T-helper 2 cell (primary cell): ENCODE measurements at regions not wholly inside any gene's neighbourhood (a gene's known extent, or its start where the extent isn't known, plus 50 kb on each side); places are given as distances from the start of the nearest gene placed in this dataset.

Source experiments
- DNase-seq, 5 experiments: peaks; one replicate each; pipeline versions ENCODE4 v3.0.0 to v3.0.0-alpha.2; 2012 to 2022

DNA sequence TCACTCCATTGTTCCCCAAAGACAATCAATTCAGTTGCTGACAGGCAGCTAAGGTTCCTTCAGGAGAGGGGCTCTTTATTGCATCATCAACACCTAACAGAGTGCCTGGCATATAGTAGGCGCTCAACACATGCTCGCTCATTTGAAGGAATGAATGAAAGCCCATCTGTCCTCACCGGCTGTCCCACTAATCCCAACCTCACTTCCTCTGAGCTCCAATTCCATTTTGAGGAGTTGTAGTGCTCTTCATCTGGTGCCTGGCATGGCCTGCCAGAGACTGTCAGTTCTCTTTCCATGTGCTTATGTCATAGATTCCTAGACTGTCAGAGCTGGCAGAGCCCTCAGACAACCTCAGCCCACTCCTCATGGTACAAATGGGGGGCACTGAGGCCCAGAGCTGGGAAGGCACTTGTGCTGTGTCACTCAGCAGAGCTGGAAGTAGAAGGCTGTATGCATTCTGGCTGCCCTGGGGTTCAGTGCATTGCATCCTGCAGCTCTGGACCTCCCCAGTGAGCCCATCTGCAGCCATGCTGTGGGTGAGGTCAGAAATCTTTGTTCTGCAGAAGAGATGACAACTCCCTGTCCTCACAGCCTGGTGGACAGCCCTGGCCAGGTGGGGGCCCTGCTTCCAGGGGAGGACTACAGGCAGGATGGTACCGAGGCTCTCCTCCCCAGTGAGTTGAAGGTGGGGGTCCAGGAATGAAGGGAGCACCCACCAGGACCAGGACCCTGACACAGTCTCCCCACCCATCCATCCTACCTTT, 134.9 kb upstream of the PJA1 start:
- DNase-seq: no peak

DNA sequence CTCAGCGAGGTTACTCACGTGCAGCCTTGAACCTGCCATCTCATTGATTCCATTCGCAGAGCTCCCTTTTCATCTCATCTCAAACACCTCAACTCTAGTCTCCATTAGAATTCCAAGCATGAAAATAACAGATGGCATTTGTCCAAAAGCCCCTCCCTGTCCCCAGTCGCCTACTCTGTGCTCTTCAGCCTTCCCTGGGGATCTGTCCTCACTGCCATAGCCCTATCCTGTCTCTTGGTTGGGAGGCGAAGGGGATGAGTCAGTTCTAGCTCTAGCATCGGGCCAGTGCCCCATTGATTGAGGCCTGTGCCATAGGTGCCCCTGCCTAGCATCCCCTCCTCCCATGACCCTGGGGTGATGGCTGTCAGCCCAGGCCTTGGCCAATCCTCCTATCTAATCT, 134.0 kb upstream of the PJA1 start:
- DNase-seq: no peak

GRCh38 chrX:69298466-69299140, 133.3 kb upstream of the PJA1 start:
- DNase-seq: no peak

DNA sequence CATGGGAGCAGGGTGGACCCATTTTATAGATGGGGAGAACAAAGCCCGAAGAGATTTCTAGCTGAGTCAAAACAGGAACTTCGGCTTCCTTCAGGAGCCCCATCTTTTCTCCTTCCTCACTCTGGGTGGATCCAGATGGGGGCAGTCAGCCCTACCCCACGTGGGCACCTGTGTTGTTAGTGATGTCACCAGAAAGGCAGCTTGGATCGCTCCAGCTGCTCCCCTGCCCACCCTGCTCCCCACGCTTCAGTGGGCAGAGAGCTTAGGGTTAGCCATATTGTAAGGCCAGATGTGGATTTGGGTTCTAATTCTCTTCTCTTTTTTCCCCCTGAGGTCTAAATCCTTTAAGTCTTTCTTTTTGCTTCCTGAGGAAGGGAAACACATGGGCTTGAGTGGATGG, 132.3 kb upstream of the PJA1 start:
- no peak for DNase-seq

DNA sequence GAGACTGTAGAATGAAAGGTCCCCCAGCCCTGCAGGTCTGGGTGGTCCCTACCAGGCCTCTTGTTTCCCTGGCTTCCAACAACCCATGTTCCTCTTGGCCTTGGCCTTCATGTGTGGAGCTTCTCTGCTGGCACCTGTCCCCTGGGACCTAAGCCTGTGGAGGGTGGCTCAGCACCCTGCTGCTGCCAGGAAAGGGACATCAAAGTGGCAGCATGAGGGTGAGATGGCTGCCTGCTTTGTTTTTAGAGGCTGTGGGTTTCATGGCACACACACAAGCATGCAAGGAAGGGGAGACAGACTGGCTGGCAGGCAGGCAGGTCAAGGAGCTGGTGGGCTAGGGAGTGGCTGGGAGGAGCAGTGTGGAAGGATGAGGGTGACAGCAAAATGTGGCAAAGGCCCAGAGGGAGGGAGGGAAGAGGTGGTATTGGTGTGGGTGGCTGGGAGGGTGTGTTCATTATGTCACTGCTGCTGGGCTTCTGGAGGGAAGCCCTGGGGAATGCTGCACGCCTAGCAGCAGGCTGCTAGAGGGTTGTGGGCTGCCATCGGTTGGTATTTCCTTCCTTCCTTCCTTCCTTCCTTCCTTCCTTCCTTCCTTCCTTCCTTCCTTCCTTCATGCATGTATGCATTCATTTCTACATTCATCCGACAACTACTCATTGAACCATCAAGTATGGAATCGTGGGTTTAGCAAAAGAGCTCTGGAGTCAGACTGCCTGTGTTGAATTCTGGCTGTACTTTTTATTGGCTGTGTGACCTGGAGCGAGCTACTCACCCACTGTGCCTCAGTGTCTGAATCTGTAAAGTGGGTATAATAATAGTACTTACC, 128.7 kb upstream of the PJA1 start:
- no peak for DNase-seq

GRCh38 chrX:69291116-69291515, 125.9 kb upstream of the PJA1 start:
- no peak for DNase-seq

DNA sequence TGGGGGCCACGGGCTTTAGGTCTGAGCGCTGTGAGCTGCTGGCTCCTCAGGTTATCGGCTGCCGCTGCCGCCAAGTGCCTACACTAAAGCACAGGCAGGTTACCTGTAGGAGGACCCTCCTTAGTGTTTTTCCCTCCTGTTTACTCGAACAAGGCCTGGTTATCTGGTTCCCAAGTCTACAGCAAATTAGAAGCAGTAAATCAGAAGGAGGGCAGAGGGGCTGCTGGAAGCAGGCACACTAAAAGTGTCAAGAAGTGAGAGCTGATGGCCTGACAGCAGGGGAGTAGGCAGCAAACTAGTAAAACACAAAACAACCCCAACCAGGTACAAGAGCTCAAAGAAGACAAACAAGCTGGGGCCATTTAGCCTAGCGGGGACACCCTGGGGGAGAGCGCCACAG, 125.0 kb upstream of the PJA1 start:
- no peak for DNase-seq

DNA sequence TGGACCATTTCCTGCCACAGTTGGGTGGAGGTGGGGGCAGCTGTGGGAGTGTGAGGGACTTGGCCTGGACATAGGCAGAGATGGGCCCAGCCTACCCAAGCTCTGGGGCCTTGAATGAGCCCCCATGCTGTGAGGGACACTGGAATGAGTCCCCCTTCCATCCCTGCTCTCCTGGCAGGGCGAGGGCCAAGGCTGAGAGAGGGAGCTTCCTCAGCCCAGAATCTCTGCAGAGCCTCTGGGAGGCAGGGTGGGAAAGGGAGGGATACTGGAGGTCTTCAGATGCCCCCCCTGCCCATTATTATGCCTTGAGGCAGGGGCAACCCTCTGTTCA, 124.5 kb upstream of the PJA1 start:
- DNase-seq: no peak

DNA sequence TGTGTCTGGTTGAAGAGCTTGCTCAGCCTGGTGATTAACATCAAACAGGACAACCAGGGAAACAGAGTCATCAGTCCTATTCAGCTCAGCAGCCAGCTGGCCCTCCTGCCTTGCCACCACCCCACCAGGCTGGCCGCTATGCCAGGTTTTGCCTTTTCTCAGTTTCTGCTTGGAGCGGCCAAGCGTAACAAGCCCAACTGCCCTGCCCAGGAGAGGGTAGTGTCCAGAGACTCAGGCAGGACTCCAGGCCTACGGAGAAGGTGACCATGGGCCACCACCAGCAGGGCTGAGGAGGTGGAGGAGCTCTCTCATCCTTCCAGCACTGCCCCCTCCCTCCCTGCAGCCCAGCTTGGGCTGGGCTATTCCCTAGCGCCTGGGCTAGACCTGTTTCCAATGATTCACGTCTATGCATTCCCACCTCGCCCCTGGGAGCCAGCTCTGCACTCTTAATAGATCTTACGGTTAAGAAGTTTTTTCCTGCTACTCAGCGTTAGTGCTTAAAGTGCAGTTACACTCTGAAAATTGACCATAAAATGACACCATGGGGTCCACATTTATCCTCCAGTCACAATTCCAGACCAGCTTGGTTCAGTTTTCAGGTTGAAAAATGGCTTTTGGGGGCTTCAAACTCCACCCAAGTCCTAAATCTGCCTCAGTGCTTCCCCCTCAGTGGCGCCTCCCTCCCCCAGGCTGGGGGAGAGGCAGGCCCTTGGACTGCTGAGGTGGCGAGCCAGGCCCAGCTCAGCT, 124.0 kb upstream of the PJA1 start:
- DNase-seq: no peak

DNA sequence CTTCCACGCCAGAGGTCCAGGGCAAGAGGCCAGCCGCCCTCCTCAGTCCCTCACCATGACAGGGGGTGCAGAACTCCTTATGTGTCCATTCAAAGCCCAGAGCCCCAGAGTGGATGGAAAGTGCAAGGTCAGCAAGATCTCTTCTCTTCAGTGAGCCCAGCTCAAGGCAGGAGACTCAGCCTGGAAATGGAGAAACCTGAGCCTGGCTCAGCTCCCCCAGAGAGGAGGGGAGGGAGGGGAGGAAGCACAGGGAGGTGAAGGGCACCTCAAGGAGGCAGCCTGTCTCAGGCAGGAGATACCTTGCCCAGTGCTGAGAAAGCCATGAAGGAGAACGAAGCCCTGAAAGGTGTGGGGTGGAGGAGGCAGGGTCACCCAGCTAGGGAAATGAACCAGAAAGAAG, 121.8 kb upstream of the PJA1 start:
- no peak for DNase-seq

DNA sequence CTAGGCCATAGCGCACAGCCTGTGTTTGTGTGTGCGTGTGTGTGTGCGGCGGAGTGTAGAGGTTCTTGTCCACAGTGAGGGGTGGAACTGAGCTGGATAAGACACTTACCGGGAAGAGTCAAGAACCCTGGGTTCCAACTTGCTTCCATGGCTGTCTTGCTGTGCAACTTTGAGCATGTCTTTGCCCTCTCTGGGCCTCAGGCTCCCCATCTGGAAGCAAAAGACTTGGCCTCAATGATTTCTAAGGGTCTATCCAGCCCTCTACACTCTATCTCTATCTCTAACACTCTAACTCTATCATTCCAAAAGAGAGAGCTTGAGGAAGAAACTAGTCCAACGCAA, 121.3 kb upstream of the PJA1 start:
- no peak for DNase-seq

GRCh38 chrX:69285881-69286564, 120.8 kb upstream of the PJA1 start:
- peak; percentile 8 to 39 (median 16) for DNase-seq

DNA sequence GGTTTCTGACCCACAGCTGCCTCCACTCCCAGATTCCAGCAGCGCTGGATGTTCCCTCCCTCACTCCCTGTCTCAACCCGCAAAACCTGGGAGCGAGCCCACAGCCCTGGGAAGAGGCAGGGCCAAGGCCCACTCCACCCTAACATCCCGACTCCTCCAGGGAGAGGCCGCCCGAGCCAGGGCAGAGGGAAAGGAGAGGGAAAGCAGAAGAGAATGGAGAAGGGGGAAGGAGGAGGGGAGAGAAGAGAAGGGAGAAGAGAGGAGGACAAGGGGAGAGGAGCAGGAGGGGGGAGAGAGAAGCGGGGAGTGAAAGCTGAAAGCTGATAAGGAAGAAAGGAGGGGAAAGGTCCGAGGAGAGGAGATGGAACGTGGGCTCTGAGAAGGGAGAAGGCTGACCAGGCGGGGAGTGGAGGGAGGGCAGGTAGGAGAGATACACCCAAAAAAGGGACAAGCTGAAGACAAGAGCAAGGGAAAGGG, 120.2 kb upstream of the PJA1 start:
- no peak for DNase-seq

DNA sequence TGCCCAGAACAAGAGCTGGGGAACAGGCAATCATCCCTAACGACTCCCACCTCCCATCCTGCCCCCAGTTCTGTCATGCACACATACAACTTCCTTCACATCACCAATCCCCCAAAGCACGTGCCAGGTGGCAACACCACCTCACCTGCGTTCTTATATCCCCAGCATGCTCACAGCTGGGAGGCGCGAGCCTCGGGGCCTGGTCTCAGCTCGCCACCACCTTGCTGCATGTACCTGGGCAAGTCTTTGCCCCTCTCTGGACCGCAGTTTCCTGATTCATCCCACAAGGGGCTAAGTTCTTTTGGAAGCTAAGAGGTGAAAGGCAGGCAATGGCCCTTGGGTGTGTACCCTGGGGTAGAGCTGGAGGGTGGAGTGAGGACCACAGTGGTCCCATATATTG, 119.2 kb upstream of the PJA1 start:
- DNase-seq: no peak

GRCh38 chrX:69282893-69283690, 117.8 kb upstream of the PJA1 start:
- no peak for DNase-seq

- DNase-seq: no peak
Observed at GRCh38 chrX:69280933-69281332, 115.7 kb upstream of the PJA1 start.

GRCh38 chrX:69279234-69279633, 114.0 kb upstream of the PJA1 start:
- DNase-seq: no peak

- no peak for DNase-seq
Observed at GRCh38 chrX:69278031-69278687, 112.9 kb upstream of the PJA1 start.

DNA sequence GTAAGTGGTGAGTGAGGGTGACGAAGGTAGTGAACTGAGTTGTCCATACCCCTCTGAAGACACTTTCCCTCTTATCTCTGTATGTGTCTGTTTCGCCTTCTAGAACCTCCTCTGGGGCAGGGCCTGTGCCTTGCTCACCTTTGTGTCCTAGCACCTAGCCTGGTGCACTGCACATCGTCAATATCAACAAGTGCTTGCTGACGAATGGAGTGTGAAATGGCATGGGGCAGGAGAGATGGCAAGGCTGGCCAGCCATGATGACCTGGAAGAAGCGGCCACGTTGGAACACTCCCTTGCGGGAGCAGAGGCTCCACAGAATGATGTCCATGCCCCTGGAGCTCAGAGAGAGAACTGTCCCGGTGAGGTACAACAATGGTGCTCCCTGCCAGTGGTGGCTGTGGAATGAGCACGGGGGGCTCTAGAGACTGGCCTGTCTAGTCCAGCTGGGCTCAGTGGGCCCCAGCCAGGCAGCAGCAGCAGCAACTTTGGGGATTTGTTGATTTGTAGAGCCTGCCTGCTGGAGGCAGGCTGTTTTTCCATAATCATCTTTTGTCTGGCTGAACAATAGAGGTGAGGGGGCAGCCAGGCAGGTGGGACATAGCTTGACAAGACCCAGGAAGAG, 112.2 kb upstream of the PJA1 start:
- no peak for DNase-seq

DNA sequence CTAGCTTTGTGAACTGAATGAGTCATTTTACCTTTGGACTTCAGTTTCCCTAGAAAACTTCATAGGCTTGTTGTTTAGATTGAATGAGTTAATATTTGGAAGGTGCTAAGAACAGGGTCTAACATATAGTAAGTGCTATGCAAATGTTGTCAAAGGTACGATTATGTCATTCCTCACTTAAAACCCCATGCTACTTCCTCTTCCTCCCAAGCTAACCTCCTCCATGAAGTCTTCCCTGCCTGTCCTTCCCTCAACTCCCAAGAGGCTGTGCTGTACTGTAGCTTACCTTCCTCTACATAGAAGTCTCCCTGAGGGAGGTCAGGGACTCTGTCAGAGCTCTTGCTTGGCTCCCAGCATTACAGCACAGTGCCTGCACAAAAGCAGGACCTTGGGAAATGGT, 103.4 kb upstream of the PJA1 start:
- no peak for DNase-seq

- no peak for DNase-seq
Observed at GRCh38 chrX:69264158-69264581, 98.9 kb upstream of the PJA1 start.
